ENCODE measurements at regions not wholly inside any gene's neighbourhood (a gene's known extent, or its start where the extent isn't known, plus 50 kb on each side); places are given as distances from the start of the nearest gene placed in this dataset.

DNA sequence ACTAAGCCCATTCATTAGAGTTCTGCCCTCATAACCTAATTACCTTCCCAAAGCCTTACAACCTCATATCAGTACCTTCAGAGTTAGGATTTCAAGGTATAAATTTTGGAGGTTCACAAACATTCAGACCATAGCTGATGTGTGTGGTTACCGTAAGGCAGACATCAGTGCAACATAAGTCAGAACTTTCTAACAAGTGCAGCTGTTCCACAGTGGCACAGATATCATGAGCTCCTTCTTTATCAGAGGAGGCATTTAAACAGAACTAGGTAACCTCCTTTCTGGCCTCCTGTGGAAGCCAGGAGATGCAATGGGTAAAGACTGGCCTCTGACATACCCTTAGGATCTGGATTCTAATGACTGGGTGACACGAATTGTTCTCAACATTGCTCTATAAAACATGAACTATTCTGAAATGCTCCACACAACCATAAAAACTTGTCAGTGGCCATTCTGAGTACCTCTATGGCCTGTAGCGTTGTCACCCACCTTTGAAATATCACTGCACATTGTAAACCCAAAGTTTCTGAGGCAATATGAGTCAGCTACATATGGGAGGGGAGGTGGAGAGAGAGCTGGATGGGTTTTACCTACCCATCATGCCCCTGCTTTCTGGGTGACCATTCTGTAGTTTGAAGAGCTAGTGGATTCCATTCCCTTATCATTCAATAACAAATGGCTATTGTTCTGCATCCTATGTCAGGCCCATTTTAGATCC is 546.0 kb upstream of the TBL1XR1 start:
- no peak for DNase-seq (ENCODE audit: low read depth, low spot score)

DNA sequence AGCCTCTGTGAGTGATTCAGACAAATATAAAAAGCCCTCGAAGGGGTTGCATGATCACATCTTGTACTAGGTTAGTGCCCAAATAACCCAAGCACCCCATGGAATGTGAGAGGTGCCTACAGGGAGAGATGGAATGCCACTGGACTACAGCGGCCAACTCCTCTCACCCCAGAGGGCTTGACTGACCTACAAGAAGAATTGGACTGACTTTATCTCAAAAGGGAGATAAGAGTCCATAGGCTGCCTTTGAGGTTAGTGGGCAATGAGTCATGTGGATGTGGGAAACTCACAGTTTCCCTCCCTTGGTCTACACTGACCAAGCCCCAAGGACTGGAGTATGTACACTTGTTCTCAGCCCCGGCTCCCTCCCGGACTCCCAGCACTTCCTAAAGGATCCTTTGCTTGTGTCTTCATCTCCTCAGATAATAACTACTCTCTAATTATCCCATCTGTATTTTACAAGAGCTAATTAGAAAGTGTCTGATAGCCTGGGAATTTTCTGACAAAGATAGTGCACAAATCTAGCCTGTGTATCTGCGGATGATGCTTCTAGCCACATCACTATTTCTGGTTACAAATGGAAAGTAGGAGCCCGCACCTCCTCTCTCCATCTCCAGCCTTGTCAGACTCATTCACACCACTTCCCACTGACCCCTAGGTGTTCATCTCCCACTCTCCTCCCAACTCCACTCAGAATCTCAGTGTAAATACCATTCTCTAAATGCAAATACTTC is 547.8 kb upstream of the TBL1XR1 start:
- no peak for DNase-seq (ENCODE audit: low read depth, low spot score)

More for the DNA sequence above, 546.0 kb upstream of the TBL1XR1 start:
- in situ Hi-C loops (cut with HindIII; ENCODE audit: low pct_unique_long_range_greater_than_20kb, low sequenced_read_pairs), result no loop called here

GRCh38 chr3:177745607-177746005 is 548.3 kb upstream of the TBL1XR1 start:
- in situ Hi-C loops (cut with HindIII; ENCODE audit: low pct_unique_long_range_greater_than_20kb, low sequenced_read_pairs), result no loop called here
- DNase-seq (ENCODE audit: low read depth, low spot score), result no peak

More for the DNA sequence above, 547.8 kb upstream of the TBL1XR1 start:
- in situ Hi-C loops (cut with HindIII; ENCODE audit: low pct_unique_long_range_greater_than_20kb, low sequenced_read_pairs), result no loop called here

- DNase-seq (ENCODE audit: low read depth, low spot score), result peak; percentile 70
- in situ Hi-C loops (cut with HindIII; ENCODE audit: low pct_unique_long_range_greater_than_20kb, low sequenced_read_pairs), result no loop called here
Measured at GRCh38 chr3:177746337-177746933, 549.2 kb upstream of the TBL1XR1 start.

- in situ Hi-C loops (cut with HindIII; ENCODE audit: low pct_unique_long_range_greater_than_20kb, low sequenced_read_pairs), result no loop called here
- DNase-seq (ENCODE audit: low read depth, low spot score), result no peak
Measured at GRCh38 chr3:177749836-177750235, 552.6 kb upstream of the TBL1XR1 start.

DNA sequence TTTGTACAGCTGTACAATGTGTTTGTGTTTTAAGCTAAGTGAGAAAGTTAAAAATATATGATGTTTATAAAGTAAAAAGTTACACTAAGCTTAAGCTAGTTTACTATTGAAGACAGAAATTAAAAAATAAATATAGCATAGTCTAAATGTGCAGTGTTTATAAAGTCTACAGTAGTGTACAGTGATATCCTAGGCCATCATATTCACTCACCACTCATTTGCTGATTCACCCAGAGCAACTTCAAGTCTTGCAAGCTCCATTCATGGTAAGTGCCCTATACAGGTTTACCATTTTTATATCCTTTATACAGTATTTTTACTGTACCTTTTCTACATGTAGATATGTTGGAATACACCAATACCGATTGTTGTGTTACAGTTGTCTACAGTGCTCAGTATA is 553.2 kb upstream of the TBL1XR1 start:
- DNase-seq (ENCODE audit: low read depth, low spot score), result no peak
- in situ Hi-C loops (cut with HindIII; ENCODE audit: low pct_unique_long_range_greater_than_20kb, low sequenced_read_pairs), result no loop called here

DNA sequence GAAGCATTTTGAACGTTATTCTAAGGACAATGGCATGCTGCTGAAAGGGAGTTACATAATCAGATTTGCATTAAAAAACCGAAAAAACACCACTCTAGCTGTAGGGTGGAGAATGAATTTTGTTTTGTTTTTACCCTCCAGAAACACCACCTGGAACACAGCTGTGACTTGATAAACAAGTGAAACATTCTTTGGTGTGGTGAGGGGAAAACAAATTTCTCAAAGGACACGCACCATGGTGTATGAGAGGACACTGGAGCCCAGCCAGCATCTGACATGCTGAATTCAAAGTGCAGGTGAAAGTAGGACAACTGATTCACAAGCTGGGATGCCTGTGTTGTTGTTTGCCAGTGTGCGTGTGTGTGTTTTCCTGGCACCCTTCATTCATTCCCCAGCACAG is 554.5 kb upstream of the TBL1XR1 start:
- in situ Hi-C loops (cut with HindIII; ENCODE audit: low pct_unique_long_range_greater_than_20kb, low sequenced_read_pairs), result no loop called here
- DNase-seq (ENCODE audit: low read depth, low spot score), result no peak

GRCh38 chr3:177752831-177753230 is 555.5 kb upstream of the TBL1XR1 start:
- no peak for DNase-seq (ENCODE audit: low read depth, low spot score)
- in situ Hi-C loops (cut with HindIII; ENCODE audit: low pct_unique_long_range_greater_than_20kb, low sequenced_read_pairs), result no loop called here

GRCh38 chr3:177753451-177754155 is 556.3 kb upstream of the TBL1XR1 start:
- no peak for DNase-seq (ENCODE audit: low read depth, low spot score)
- in situ Hi-C loops (cut with HindIII; ENCODE audit: low pct_unique_long_range_greater_than_20kb, low sequenced_read_pairs), result no loop called here

GRCh38 chr3:177754508-177754921 is 557.2 kb upstream of the TBL1XR1 start:
- in situ Hi-C loops (cut with HindIII; ENCODE audit: low pct_unique_long_range_greater_than_20kb, low sequenced_read_pairs), result no loop called here
- no peak for DNase-seq (ENCODE audit: low read depth, low spot score)

GRCh38 chr3:177758126-177758525 is 560.8 kb upstream of the TBL1XR1 start:
- no peak for DNase-seq (ENCODE audit: low read depth, low spot score)
- in situ Hi-C loops (cut with HindIII; ENCODE audit: low pct_unique_long_range_greater_than_20kb, low sequenced_read_pairs), result no loop called here

DNA sequence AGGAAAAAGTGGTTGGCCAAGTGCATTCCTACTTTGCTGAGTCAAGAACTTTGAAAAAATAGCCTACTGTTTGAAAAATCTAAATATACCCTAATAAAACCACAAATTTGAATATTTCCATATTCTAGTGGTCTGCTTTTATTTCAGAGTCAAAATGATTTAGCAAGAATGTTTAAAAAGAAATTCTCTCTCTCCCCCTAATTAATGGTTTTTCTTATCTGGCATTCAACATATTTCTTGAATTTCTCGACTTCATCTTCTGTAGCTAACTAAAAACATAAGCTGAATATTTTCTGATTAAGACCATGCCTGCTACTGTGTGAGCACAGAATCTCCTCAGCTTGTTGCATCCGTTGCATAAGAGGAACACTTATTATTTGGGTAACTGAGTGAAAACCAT is 563.5 kb upstream of the TBL1XR1 start:
- DNase-seq (ENCODE audit: low read depth, low spot score), result no peak
- in situ Hi-C loops (cut with HindIII; ENCODE audit: low pct_unique_long_range_greater_than_20kb, low sequenced_read_pairs), result no loop called here

DNA sequence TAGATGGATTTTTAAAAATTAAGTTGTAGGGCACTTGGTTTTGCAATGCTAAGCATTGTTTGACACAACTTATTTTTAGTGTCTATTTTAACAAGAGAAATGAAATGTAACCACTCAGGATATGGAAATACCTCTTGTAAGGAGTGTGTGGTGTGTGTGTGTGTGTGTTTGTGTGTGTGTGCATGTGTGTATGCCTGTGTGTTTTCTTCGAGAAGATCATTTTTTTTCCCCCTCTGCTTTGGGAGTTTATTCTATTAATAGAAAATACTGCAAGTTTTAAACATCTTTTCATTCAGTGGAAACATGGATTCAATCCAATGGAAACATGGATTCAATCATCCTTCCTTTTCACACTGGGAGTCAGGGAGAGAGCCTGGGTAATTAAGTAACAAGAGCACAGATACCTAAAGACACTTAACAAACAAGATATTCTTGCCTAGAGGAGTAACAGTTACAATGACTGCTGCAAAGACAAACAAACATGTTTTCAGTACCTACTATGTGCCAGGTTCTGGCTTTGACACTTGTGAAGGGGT is 567.2 kb upstream of the TBL1XR1 start:
- in situ Hi-C loops (cut with HindIII; ENCODE audit: low pct_unique_long_range_greater_than_20kb, low sequenced_read_pairs), result no loop called here
- no peak for DNase-seq (ENCODE audit: low read depth, low spot score)

- in situ Hi-C loops (cut with HindIII; ENCODE audit: low pct_unique_long_range_greater_than_20kb, low sequenced_read_pairs), result no loop called here
- no peak for DNase-seq (ENCODE audit: low read depth, low spot score)
Measured at GRCh38 chr3:177764933-177765332, 567.7 kb upstream of the TBL1XR1 start.

- DNase-seq (ENCODE audit: low read depth, low spot score), result no peak
- in situ Hi-C loops (cut with HindIII; ENCODE audit: low pct_unique_long_range_greater_than_20kb, low sequenced_read_pairs), result no loop called here
Measured at GRCh38 chr3:177770383-177771230, 573.3 kb upstream of the TBL1XR1 start.

GRCh38 chr3:177771780-177772179 is 574.5 kb upstream of the TBL1XR1 start:
- in situ Hi-C loops (cut with HindIII; ENCODE audit: low pct_unique_long_range_greater_than_20kb, low sequenced_read_pairs), result no loop called here
- no peak for DNase-seq (ENCODE audit: low read depth, low spot score)

DNA sequence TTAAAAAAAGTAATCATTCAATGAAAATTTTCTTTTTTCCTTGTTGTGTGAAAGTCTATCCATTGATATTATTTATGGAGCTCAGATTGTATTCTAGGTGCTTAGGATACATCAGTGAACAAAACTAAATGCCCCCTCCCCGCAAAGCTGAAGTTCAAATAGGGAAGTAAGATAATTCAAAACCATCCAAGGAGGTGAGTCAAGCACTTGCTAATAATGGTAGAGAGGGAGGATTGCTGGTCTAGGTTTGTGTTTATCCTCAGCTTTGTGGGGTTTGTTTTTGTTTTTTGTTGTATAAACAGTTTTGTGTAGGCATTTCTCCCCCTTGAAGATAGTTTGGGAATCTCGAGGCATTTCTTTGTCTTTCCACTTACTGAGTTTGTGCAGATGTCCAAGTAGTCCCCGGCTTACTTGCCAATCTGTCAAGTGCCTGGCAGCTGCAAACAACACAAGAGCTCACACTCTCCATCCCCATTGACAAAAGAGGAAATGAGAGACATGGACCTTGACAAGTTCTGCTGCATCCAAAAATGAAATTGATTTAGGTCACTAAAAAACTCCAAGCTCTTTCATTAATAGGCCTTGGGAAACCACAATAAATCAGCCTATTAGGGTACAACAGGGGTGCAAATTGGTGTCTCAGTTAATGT is 575.8 kb upstream of the TBL1XR1 start:
- in situ Hi-C loops (cut with HindIII; ENCODE audit: low pct_unique_long_range_greater_than_20kb, low sequenced_read_pairs), result no loop called here
- DNase-seq (ENCODE audit: low read depth, low spot score), result no peak
